ENCODE measurements at regions not wholly inside any gene's neighbourhood (a gene's known extent, or its start where the extent isn't known, plus 50 kb on each side); places are given as distances from the start of the nearest gene placed in this dataset.

DNA sequence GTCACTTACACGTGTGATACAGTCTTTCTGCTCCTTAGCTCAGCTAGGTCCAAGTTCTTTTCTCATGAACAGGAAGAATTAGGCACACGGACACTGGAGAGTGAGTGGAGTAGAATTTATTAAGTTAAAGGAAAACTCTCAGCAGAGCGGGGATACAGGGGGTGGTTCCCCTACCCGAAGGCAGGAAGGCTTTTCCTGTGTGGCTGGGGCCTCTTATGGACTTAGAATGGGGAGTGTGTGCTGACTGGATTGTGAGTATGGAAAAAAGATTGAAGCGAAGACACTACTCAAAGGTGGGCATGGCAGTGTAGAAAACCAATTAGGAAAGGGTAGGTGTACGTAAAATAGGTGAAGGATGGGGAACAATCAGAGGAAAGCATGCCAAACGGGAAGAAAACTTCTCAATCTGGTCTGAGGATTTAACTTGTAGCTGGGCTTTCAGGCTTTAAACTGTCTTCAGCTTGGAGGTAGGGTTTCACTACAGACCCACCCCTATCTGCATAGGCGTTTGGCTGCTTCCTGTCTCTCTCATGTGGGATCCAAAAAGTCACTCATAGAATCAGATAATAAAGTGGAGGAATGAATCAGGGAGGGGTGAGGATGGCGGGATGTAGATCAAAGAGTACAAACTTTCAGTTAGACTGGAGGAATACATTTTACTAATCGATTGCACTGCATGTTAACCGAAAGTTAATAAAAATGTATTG, 104.2 kb downstream of the ANKRD7 start:
- no peak overlapping the region for H3K27ac ChIP-seq (ENCODE audit: low read length)
- no peaks in the 10 kb centered on the region for H3K36me3 ChIP-seq (ENCODE audit: control insufficient read depth, insufficient read depth, low read length)
- H3K27me3 ChIP-seq (ENCODE audit: control insufficient read depth, insufficient read depth, low read length), result no peaks in the 10 kb centered on the region
- no peaks in the 10 kb centered on the region for H3K9me3 ChIP-seq (ENCODE audit: control insufficient read depth, low read depth, low read length)
- no peak for DNase-seq
- H3K4me1 ChIP-seq (ENCODE audit: control insufficient read depth, insufficient read depth, low read length), result no peaks in the 10 kb centered on the region
- H3K4me3 ChIP-seq (ENCODE audit: low read length), result no peak overlapping the region
- WGBS (ENCODE audit: insufficient coverage, low lambda C conversion rate), result 94% methylated on average over 7 of the region's 11 CpGs

DNA sequence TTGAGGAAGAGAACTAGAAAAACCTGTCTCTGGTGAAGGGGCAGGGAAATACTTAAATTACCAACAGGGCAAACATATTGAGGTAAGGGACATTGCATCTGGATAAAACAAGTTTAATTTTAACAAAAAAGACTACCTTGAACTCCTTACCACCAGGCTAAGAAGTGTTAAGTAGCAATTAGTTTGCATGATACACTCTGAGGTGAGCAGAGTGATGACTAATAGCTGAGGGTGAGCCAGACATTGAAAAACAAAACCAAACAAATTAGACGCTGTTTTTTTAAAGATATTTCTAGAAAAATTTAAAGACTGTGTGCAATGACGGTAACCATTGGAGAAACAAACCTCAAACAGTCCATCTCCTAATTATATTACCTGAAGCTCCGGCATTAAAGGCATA, 105.9 kb downstream of the ANKRD7 start:
- Histone ChIP-seq H3K4me3 (ENCODE audit: low read length) (no peak overlapping the region), H3K27ac (ENCODE audit: low read length) (no peak overlapping the region), H3K36me3 (ENCODE audit: control insufficient read depth, insufficient read depth, low read length) (no peaks in the 10 kb centered on the region), H3K9me3 (ENCODE audit: control insufficient read depth, low read depth, low read length) (no peaks in the 10 kb centered on the region), H3K27me3 (ENCODE audit: control insufficient read depth, insufficient read depth, low read length) (no peaks in the 10 kb centered on the region), H3K4me1 (ENCODE audit: control insufficient read depth, insufficient read depth, low read length) (no peaks in the 10 kb centered on the region)
- no peak for DNase-seq
- 70% methylated on average over 3 of the region's 3 CpGs for WGBS (ENCODE audit: insufficient coverage, low lambda C conversion rate)

DNA sequence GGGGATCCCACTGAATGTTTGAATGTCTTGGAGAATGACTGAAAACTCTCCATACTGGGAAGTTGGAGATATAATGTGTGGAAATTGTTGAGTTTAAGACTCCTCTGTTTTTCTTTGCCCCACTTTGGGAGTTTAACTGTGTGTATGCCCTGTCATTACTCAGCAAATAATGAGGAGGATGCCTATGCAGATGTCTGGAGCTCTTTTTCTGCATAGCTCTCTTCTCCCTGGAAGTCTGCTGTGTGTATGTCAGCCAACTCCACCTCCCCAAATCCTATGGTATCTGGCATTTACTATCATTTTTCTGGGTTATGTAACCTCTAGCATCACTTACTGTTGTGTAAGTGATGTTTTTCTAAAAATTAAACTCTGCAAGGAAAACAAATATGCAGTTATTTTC, 122.2 kb downstream of the ANKRD7 start:
- Histone ChIP-seq H3K4me3 (ENCODE audit: low read length) (no peak overlapping the region), H3K27ac (ENCODE audit: low read length) (no peak overlapping the region), H3K36me3 (ENCODE audit: control insufficient read depth, insufficient read depth, low read length) (no peaks in the 10 kb centered on the region), H3K4me1 (ENCODE audit: control insufficient read depth, insufficient read depth, low read length) (no peaks in the 10 kb centered on the region), H3K9me3 (ENCODE audit: control insufficient read depth, low read depth, low read length) (no peaks in the 10 kb centered on the region), H3K27me3 (ENCODE audit: control insufficient read depth, insufficient read depth, low read length) (no peaks in the 10 kb centered on the region)
- no peak for DNase-seq

DNA sequence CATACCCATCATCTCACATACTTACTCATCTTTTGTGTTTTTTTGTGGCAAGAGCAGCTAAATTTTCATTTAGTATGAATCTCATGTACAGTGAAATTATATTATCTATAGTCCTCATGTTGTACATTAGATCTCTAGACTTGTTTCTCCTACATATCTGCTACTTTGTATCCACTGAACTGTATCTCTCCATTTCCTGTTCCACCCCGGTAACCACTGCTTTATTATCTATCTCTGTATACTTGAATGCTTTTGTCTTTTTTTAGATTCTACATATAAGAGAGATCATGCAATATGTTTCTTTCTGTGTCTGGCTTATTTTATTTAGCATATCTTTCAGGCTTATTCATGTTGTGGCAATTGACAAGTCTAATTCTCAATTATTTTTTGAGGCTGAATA, 125.1 kb downstream of the ANKRD7 start:
- H3K27me3 ChIP-seq (ENCODE audit: control insufficient read depth, insufficient read depth, low read length), result no peaks in the 10 kb centered on the region
- no peak for DNase-seq
- H3K27ac ChIP-seq (ENCODE audit: low read length), result no peak overlapping the region
- 90% methylated on average over 1 of the region's 1 CpG for WGBS (ENCODE audit: insufficient coverage, low lambda C conversion rate)
- no peaks in the 10 kb centered on the region for H3K4me1 ChIP-seq (ENCODE audit: control insufficient read depth, insufficient read depth, low read length)
- no peak overlapping the region for H3K4me3 ChIP-seq (ENCODE audit: low read length)
- no peaks in the 10 kb centered on the region for H3K36me3 ChIP-seq (ENCODE audit: control insufficient read depth, insufficient read depth, low read length)
- H3K9me3 ChIP-seq (ENCODE audit: control insufficient read depth, low read depth, low read length), result no peaks in the 10 kb centered on the region

DNA sequence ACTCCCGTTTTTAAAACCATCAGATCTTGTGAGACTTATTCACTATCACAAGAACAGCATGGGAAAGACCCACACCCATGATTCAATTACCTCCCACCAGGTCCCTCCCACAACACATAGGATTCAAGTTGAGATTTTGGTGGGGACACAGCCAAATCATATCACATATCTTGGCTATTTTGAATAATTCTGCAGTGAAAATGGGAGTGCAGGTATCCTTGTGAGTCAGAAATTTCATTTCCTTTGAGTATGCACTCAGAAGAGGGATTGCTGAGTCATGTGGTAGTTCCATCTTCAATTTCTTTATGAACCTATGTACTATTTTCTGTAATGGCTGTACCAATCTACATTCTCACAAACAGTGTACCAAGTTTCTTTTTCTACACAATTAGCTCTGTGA, 125.8 kb downstream of the ANKRD7 start:
- no peak for DNase-seq
- H3K4me3 ChIP-seq (ENCODE audit: low read length), result no peak overlapping the region
- H3K4me1 ChIP-seq (ENCODE audit: control insufficient read depth, insufficient read depth, low read length), result no peaks in the 10 kb centered on the region
- no peak overlapping the region for H3K27ac ChIP-seq (ENCODE audit: low read length)
- H3K9me3 ChIP-seq (ENCODE audit: control insufficient read depth, low read depth, low read length), result no peaks in the 10 kb centered on the region
- WGBS (ENCODE audit: insufficient coverage, low lambda C conversion rate), result no CpG with 5 or more reads among the region's 1 CpG
- H3K36me3 ChIP-seq (ENCODE audit: control insufficient read depth, insufficient read depth, low read length), result no peaks in the 10 kb centered on the region
- H3K27me3 ChIP-seq (ENCODE audit: control insufficient read depth, insufficient read depth, low read length), result no peaks in the 10 kb centered on the region

DNA sequence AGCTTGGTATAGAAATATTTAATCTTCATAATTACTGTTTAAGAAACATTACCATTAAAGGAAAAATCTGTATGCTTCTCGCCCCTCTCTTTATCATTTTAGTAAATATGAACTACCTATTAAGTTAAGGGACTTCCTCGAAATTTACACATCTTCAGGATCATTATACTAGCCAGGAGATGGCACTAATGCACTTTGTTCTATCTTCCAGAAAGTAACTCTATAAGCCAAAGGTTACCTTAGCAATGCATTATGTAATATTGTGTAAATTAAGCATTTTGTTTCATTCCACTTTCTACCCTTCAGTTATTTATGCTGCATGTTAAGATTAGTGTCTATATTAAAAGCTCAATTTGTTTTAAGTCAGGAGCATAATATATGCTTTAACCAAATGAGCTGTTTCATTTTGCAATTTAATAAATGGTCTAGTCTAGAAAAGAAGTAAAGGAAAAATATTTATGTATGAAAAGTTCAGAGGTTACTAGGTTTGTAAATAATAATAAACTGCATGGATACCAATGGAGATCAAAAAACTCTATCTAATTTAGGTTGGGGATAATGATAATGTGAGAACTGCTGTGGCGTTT, 128.5 kb downstream of the ANKRD7 start:
- 40% methylated on average over 2 of the region's 3 CpGs for WGBS (ENCODE audit: insufficient coverage, low lambda C conversion rate)
- no peaks in the 10 kb centered on the region for H3K27me3 ChIP-seq (ENCODE audit: control insufficient read depth, insufficient read depth, low read length)
- H3K4me3 ChIP-seq (ENCODE audit: low read length), result no peak overlapping the region
- no peaks in the 10 kb centered on the region for H3K9me3 ChIP-seq (ENCODE audit: control insufficient read depth, low read depth, low read length)
- H3K36me3 ChIP-seq (ENCODE audit: control insufficient read depth, insufficient read depth, low read length), result no peaks in the 10 kb centered on the region
- no peak overlapping the region for H3K27ac ChIP-seq (ENCODE audit: low read length)
- DNase-seq, result peak; percentile 7 to 17
- H3K4me1 ChIP-seq (ENCODE audit: control insufficient read depth, insufficient read depth, low read length), result no peaks in the 10 kb centered on the region

DNA sequence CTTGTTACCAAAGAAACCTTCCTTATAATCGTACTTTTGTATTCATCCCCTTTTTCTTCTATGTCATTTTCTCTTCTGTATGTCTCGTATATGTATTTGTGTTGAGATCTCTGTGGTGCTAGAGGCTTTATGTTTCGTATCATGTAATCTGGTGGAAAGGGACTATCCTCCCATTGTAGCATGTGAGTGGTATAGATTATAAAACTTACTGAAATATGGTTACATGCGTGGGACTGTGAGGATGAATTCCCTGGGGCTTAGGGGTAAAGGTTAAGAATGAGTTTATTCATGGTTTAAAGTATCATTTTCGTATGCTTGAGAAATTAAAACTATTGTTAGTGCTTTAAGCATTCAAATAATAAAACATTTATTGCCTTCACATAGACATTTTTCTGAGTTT, 141.9 kb downstream of the ANKRD7 start:
- Histone ChIP-seq H3K27me3 (ENCODE audit: control insufficient read depth, insufficient read depth, low read length) (no peaks in the 10 kb centered on the region), H3K36me3 (ENCODE audit: control insufficient read depth, insufficient read depth, low read length) (no peaks in the 10 kb centered on the region), H3K9me3 (ENCODE audit: control insufficient read depth, low read depth, low read length) (no peaks in the 10 kb centered on the region), H3K4me1 (ENCODE audit: control insufficient read depth, insufficient read depth, low read length) (no peaks in the 10 kb centered on the region), H3K4me3 (ENCODE audit: low read length) (no peak overlapping the region), H3K27ac (ENCODE audit: low read length) (no peak overlapping the region)
- 75% methylated on average over 3 of the region's 5 CpGs for WGBS (ENCODE audit: insufficient coverage, low lambda C conversion rate)
- DNase-seq, result no peak

DNA sequence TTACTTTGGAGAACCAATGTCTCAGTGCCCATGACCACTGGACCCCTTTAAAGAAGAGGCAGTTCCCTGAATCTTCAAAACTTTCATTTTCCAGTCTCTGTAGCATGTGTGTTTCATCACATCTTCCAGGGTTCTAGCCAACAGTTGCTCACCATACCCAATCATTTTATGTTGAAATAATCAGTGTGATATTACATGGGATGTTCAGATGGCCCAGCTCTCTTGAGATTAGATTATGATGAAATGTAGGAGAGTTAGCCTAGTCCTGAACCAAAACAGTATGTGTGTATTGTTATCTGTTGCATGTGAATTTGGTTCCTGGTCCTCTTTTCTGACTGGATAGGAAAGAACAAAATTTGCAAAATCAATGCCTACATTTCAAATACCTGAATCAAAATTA, 144.5 kb downstream of the ANKRD7 start:
- Histone ChIP-seq H3K9me3 (ENCODE audit: control insufficient read depth, low read depth, low read length) (no peaks in the 10 kb centered on the region), H3K27me3 (ENCODE audit: control insufficient read depth, insufficient read depth, low read length) (no peaks in the 10 kb centered on the region), H3K4me1 (ENCODE audit: control insufficient read depth, insufficient read depth, low read length) (no peaks in the 10 kb centered on the region), H3K36me3 (ENCODE audit: control insufficient read depth, insufficient read depth, low read length) (no peaks in the 10 kb centered on the region), H3K27ac (ENCODE audit: low read length) (no peak overlapping the region), H3K4me3 (ENCODE audit: low read length) (no peak overlapping the region)
- DNase-seq, result no peak

DNA sequence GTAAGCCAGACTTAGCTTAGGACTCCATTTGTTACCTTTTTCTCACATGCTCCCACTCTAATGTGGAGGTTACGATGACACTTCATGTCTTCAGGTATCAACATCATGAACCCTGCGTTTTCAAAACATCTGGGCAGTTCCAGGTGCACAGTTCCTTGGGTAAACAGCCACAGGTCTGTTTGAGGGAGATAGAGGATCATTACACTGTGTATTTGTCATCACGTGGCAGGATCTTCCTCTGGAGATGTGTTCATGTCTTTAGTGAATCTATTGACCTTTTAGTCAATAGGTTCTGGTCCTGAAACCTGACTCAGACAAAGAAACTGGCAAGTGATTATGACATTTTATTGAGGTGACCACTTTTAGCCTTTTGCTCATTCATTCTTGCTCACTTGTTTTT, 145.5 kb downstream of the ANKRD7 start:
- no peak for DNase-seq
- H3K4me1 ChIP-seq (ENCODE audit: control insufficient read depth, insufficient read depth, low read length), result no peaks in the 10 kb centered on the region
- H3K36me3 ChIP-seq (ENCODE audit: control insufficient read depth, insufficient read depth, low read length), result no peaks in the 10 kb centered on the region
- no peak overlapping the region for H3K4me3 ChIP-seq (ENCODE audit: low read length)
- H3K9me3 ChIP-seq (ENCODE audit: control insufficient read depth, low read depth, low read length), result no peaks in the 10 kb centered on the region
- H3K27ac ChIP-seq (ENCODE audit: low read length), result no peak overlapping the region
- H3K27me3 ChIP-seq (ENCODE audit: control insufficient read depth, insufficient read depth, low read length), result no peaks in the 10 kb centered on the region
- 0% methylated on average over 1 of the region's 3 CpGs for whole genome bisulfite sequencing (ENCODE audit: insufficient coverage, low lambda C conversion rate)

DNA sequence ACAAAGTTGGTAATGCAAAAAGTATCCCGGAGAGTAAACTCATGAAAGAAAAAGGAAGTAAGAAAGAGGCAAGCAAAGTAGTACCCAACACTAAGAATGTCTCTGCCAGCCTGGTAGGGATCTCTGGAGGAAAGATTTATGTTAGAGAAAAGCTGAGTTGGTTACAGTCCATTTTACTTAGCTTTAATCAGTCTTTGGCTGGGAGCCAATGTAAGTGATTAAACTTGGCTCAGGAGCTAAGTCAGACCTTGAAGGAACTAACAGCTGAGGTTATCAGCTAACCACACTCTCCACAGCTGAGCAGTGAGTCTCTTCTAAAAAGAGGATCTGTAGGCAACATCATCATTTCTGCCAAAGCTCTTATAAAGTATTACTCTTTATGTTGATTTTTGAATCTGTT, 148.0 kb downstream of the ANKRD7 start:
- WGBS (ENCODE audit: insufficient coverage, low lambda C conversion rate), result 83% methylated on average over 1 of the region's 1 CpG
- Histone ChIP-seq H3K36me3 (ENCODE audit: control insufficient read depth, insufficient read depth, low read length) (no peaks in the 10 kb centered on the region), H3K27ac (ENCODE audit: low read length) (no peak overlapping the region), H3K4me3 (ENCODE audit: low read length) (no peak overlapping the region), H3K9me3 (ENCODE audit: control insufficient read depth, low read depth, low read length) (no peaks in the 10 kb centered on the region), H3K4me1 (ENCODE audit: control insufficient read depth, insufficient read depth, low read length) (no peaks in the 10 kb centered on the region), H3K27me3 (ENCODE audit: control insufficient read depth, insufficient read depth, low read length) (no peaks in the 10 kb centered on the region)
- DNase-seq, result no peak

DNA sequence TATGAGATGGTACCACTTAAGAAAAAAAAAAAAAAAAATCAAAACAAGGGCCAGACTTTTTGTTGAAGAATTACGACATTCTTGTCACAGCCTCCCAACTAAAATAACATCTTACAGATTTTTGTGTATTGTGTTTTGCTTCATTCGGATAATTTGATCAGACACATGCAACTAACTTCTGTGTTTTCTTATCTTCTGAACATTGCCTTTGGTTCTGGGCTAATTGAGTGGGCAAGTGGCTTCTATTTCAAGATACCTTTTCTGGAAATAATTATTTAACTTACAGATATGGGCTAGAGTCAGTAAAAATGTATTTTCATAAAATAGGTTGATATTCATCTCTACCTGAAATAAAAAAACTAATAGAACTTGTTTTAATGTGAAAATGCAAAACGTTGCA, 165.1 kb downstream of the ANKRD7 start:
- Histone ChIP-seq H3K4me1 (ENCODE audit: control insufficient read depth, insufficient read depth, low read length) (no peaks in the 10 kb centered on the region), H3K27ac (ENCODE audit: low read length) (no peak overlapping the region), H3K4me3 (ENCODE audit: low read length) (no peak overlapping the region), H3K36me3 (ENCODE audit: control insufficient read depth, insufficient read depth, low read length) (no peaks in the 10 kb centered on the region), H3K9me3 (ENCODE audit: control insufficient read depth, low read depth, low read length) (no peaks in the 10 kb centered on the region), H3K27me3 (ENCODE audit: control insufficient read depth, insufficient read depth, low read length) (no peaks in the 10 kb centered on the region)
- 89% methylated on average over 2 of the region's 3 CpGs for WGBS (ENCODE audit: insufficient coverage, low lambda C conversion rate)
- no peak for DNase-seq

Data from large intestine (tissue), 3 donors.